NCI-H187 (cell line): ENCODE measurements at regions not wholly inside any gene's neighbourhood (a gene's known extent, or its start where the extent isn't known, plus 50 kb on each side); places are given as distances from the start of the nearest gene placed in this dataset.
"Not testable (repeated sequence)": the region's sequence is repeated elsewhere in the genome, so short reads cannot be mapped to it uniquely, and the experiment has no call there.

Experiments used
- DNase-seq, 2 experiments: peaks; one replicate each; lab custom pipeline; 2025; lab: John Stamatoyannopoulos, UW

GRCh38 chr10:56104923-56105322 is 256.1 kb downstream of the ZWINT start:
- DNase-seq = no peak

GRCh38 chr10:56104487-56104886 is 256.6 kb downstream of the ZWINT start:
- no peak for DNase-seq

- no peak for DNase-seq
Measured at GRCh38 chr10:56096226-56096517, 264.9 kb downstream of the ZWINT start.

GRCh38 chr10:56095506-56096225 is 265.4 kb downstream of the ZWINT start:
- DNase-seq = no peak

GRCh38 chr10:56093645-56094044 is 267.4 kb downstream of the ZWINT start:
- DNase-seq = not testable (repeated sequence)

- no peak for DNase-seq
Measured at GRCh38 chr10:56091872-56092271, 269.2 kb downstream of the ZWINT start.

- DNase-seq = no peak
Measured at GRCh38 chr10:56090914-56091540, 270.0 kb downstream of the ZWINT start.

- DNase-seq = no peak
Measured at GRCh38 chr10:56085406-56086122, 275.5 kb downstream of the ZWINT start.

- no peak for DNase-seq
Measured at GRCh38 chr10:56082169-56082568, 278.9 kb downstream of the ZWINT start.

- DNase-seq = no peak
Measured at GRCh38 chr10:56068473-56069263, 292.4 kb downstream of the ZWINT start.

- DNase-seq = no peak
Measured at GRCh38 chr10:56068040-56068439, 293.0 kb downstream of the ZWINT start.

- no peak for DNase-seq
Measured at GRCh38 chr10:56063642-56064041, 297.4 kb downstream of the ZWINT start.

- no peak for DNase-seq
Measured at GRCh38 chr10:56057860-56058259, 303.2 kb downstream of the ZWINT start.

- no peak for DNase-seq
Measured at GRCh38 chr10:56035489-56035888, 325.6 kb downstream of the ZWINT start.

GRCh38 chr10:56028298-56029132 is 332.5 kb downstream of the ZWINT start:
- no peak for DNase-seq

GRCh38 chr10:56012101-56012500 is 349.0 kb downstream of the ZWINT start:
- no peak for DNase-seq

- no peak for DNase-seq
Measured at GRCh38 chr10:56003555-56003954, 357.5 kb downstream of the ZWINT start.

GRCh38 chr10:55989188-55989587 is 371.9 kb downstream of the ZWINT start:
- DNase-seq = no peak

GRCh38 chr10:55979203-55979602 is 381.9 kb downstream of the ZWINT start:
- DNase-seq = no peak

- DNase-seq = no peak
Measured at GRCh38 chr10:55966101-55966500, 395.0 kb downstream of the ZWINT start.

GRCh38 chr10:55943403-55943802 is 417.7 kb downstream of the ZWINT start:
- DNase-seq = no peak

GRCh38 chr10:55929291-55929690 is 431.8 kb downstream of the ZWINT start:
- DNase-seq = no peak
